Esophagus muscularis mucosa (tissue), 4 donors: ENCODE measurements at regions not wholly inside any gene's neighbourhood (a gene's known extent, or its start where the extent isn't known, plus 50 kb on each side); places are given as distances from the start of the nearest gene placed in this dataset.
"Not testable (repeated sequence)": the region's sequence is repeated elsewhere in the genome, so short reads cannot be mapped to it uniquely, and the experiment has no call there.

Experiments used
- DNase-seq: peaks from one replicate; pipeline ENCODE4 v3.0.0-alpha.2; 2017; ENCODE audit errors: extremely low spot score
- H3K27ac ChIP-seq, 4 donors: fragments of 200-600 bp; sonication (generic); replicated peaks in 1 of 4; 1 replicate in 3 of 4; 2 replicates in 1 of 4; pipeline ENCODE4 v1.5.1; 2016 to 2019; ENCODE audit warnings: mild to moderate bottlenecking in 1 of 4
- H3K27me3 ChIP-seq, 4 donors: fragments of 200-600 bp; sonication (generic); one replicate each; pipeline versions ENCODE4 v1.5.1 to v1.6.0; 2016 to 2019
- H3K36me3 ChIP-seq, 4 donors: fragments of 200-600 bp; sonication (generic); one replicate each; pipeline ENCODE4 v1.5.1; 2016 to 2019
- H3K4me1 ChIP-seq, 4 donors: fragments of 200-600 bp; sonication (generic); one replicate each; pipeline ENCODE4 v1.5.1; 2016 to 2019
- H3K4me3 ChIP-seq, 4 donors: fragments of 200-600 bp; sonication (generic); 1 replicate in 2 of 4; 2 replicates in 2 of 4; pipeline ENCODE4 v1.5.1; 2016 to 2019; ENCODE audit warnings: mild to moderate bottlenecking in 4 of 4, moderate library complexity in 1 of 4
- H3K9me3 ChIP-seq, 4 donors: fragments of 200-600 bp; sonication (generic); 1 replicate in 3 of 4; 2 replicates in 1 of 4; pipeline ENCODE4 v1.5.1; 2016 to 2019
- EP300 ChIP-seq: sonication (generic); formaldehyde crosslinking; IDR thresholded peaks from one replicate; pipeline ENCODE4 v1.6.1; 2017; ENCODE audit warnings: antibody characterized with exemption
- POLR2A ChIP-seq: fragments of 450-650 bp; IDR thresholded peaks from one replicate; pipeline ENCODE4 v1.6.1; 2017; ENCODE audit warnings: antibody characterized with exemption, moderate library complexity, mild to moderate bottlenecking, low read depth
- POLR2AphosphoS5 ChIP-seq, 2 donors: sonication (generic); formaldehyde crosslinking; IDR thresholded peaks; one replicate each; pipeline ENCODE4 v1.6.1; 2017; ENCODE audit warnings: antibody characterized with exemption in 2 of 2
- WGBS: methylation state at CpG from one replicate; pipeline ENCODE4 v1.1.5; 2018; 5-methylcytosine and 5-hydroxymethylcytosine counted together
- intact Hi-C: fragments of 100-400 bp; cut with DNase I; formaldehyde crosslinking; loops from one replicate; pipeline ENCODE4 v1.15.1; 2023
- TF ChIP-seq, protein P1 (sequence below), 3 experiments: fragments of 200-600 bp in 2 of 3; fragments of 450-650 bp in 1 of 3; sonication (generic) in 2 of 3; IDR thresholded peaks; one replicate each; pipeline ENCODE4 v1.5.1; 2017 to 2019; ENCODE audit warnings: antibody characterized with exemption in 3 of 3, mild to moderate bottlenecking in 2 of 3, moderate library complexity in 1 of 3

DNA sequence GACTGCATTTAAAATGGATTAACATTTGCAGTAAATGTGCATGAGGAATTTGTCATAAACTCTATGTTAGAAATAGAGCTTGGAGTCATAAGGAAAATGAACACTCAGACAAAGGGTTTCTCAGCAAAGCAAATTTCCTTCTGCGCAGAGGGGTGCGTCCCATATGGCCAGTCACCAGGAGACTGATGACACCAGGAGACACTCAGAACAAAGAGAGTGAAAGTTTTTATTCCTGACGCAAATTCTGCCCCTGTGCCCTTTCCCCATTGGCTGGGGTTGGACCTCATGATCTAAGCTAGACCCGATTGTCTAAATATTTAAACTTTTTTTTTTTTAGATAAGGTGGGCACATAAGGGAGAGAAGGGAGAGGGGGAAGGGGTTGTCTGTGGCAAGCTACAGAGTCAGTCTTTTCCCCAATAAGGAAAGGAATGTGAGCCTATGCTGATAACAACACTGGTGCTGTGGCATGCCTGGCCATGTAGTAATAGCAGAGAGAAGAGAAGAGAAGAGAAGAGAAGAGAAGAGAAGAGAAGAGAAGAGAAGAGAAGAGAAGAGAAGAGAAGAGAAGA, 202.0 kb downstream of the POM121L12 start:
- 46% methylated on average over 4 of the region's 4 CpGs for WGBS
- Histone ChIP-seq H3K36me3 (no peaks in the 10 kb centered on the region), H3K4me1 (no peaks in the 10 kb centered on the region), H3K4me3 (no peak overlapping the region), H3K27me3 (no peaks in the 10 kb centered on the region), H3K27ac (no peak overlapping the region), H3K9me3 (no peaks in the 10 kb centered on the region)
- TF ChIP-seq POLR2A (no peak), POLR2AphosphoS5 (IDR thresholded peaks at IDR 0.05) (no peak), EP300 (no peak)
- TF ChIP-seq, protein P1, sequence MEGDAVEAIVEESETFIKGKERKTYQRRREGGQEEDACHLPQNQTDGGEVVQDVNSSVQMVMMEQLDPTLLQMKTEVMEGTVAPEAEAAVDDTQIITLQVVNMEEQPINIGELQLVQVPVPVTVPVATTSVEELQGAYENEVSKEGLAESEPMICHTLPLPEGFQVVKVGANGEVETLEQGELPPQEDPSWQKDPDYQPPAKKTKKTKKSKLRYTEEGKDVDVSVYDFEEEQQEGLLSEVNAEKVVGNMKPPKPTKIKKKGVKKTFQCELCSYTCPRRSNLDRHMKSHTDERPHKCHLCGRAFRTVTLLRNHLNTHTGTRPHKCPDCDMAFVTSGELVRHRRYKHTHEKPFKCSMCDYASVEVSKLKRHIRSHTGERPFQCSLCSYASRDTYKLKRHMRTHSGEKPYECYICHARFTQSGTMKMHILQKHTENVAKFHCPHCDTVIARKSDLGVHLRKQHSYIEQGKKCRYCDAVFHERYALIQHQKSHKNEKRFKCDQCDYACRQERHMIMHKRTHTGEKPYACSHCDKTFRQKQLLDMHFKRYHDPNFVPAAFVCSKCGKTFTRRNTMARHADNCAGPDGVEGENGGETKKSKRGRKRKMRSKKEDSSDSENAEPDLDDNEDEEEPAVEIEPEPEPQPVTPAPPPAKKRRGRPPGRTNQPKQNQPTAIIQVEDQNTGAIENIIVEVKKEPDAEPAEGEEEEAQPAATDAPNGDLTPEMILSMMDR (IDR thresholded peaks at IDR 0.05), result no peak
- DNase-seq, result no peak
- intact Hi-C loops, result no loop called here

DNA sequence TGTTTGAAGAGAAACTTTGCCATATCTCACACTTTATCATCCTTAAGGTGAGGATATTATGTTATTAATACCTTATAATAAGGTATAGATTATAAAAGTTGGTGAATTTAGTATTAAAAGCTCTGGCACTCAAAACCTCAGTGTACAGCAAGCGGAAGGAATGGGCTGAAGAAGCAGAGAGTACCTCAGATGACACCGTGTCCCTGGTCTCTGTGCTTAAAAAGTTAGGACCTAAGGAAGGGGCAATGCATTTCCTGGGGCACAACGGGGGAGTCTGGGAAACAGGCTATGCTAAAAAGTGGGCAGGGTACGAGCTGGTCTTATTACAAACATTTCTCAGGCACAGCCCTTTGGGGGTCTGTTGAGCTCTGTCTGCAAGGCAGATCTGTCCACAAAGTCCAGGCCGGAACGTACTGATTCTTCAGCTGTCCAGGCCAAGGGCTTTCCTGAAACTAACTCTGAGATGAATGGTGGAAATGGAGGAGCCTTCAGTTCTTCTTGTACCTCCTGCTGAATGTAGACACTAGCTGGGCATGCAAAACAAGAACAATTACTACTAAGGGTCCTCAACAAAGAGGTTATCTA, 202.7 kb downstream of the POM121L12 start:
- Histone ChIP-seq H3K36me3 (no peaks in the 10 kb centered on the region), H3K27ac (no peak overlapping the region), H3K4me3 (no peak overlapping the region), H3K4me1 (no peaks in the 10 kb centered on the region), H3K9me3 (no peaks in the 10 kb centered on the region), H3K27me3 (no peaks in the 10 kb centered on the region)
- WGBS, result 86% methylated on average over 6 of the region's 6 CpGs
- intact Hi-C loops, result no loop called here
- DNase-seq, result no peak
- TF ChIP-seq POLR2AphosphoS5 (IDR thresholded peaks at IDR 0.05) (no peak), EP300 (no peak), POLR2A (no peak)
- TF ChIP-seq, protein P1 (IDR thresholded peaks at IDR 0.05), result no peak

DNA sequence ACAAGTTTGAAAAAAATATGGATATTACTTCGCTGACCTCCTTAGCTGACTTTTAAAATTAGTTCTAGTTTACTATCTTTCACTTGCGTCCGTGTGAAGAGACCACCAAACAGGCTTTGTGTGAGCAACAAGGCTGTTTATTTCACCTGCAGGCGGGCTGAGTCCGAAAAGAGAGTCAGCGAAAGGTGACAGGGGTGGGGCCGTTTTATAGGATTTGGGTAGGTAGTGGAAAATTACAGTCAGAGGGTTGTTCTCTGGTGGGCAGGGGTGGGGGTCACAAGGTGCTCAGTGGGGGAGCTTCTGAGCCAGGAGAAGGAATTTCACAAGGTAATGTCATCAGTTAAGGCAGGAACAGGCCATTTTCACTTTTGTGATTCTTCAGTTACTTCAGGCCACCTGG, 203.7 kb downstream of the POM121L12 start:
- DNase-seq, intact Hi-C loops, H3K9me3 ChIP-seq, H3K4me3 ChIP-seq, H3K36me3 ChIP-seq, H3K4me1 ChIP-seq, H3K27me3 ChIP-seq, H3K27ac ChIP-seq: not testable (repeated sequence)
- 70% methylated on average over 7 of the region's 7 CpGs for WGBS

DNA sequence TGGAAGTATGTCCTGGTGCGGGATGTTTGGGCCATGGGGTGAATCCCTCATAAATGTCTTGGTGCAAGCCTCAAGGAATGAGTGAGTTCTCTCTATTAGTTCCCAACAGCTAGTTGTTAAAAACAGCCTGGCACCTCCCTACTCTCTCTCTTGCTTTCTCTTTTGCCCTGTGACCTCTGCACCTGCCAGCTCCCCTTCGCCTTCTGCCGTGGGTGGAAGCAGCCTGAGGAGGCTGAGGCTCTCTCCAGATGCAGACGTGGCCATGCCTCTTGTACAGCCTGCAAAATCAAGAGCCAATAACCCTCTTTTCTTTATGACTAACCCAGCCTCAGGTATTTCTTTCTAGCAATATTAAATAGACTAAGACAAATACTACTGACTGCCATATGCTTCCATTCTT, 210.3 kb downstream of the POM121L12 start:
- 72% methylated on average over 4 of the region's 4 CpGs for WGBS
- DNase-seq, result no peak

DNA sequence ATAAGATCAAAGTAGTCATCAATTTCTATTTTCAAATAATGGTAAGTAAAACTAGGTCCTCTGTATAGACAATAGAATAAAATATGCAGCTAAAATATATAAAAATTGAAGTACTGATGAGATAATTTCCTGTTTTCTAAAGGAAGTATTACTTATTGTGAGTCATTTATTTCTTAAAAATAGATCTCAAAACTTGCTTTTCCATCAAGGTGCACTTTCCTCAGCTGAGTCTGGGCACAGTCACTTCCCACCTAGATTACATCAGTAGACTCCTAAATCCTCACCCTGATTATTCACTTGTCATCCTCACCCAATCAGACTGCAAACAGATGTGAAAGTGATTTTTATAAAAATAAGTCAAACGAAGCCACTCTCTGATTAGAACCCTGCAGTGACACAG, 211.5 kb downstream of the POM121L12 start:
- Histone ChIP-seq H3K4me1 (no peaks in the 10 kb centered on the region), H3K27ac (no peak overlapping the region), H3K27me3 (no peaks in the 10 kb centered on the region), H3K4me3 (no peak overlapping the region), H3K9me3 (no peaks in the 10 kb centered on the region), H3K36me3 (no peaks in the 10 kb centered on the region)
- intact Hi-C loops, result no loop called here
- TF ChIP-seq, protein P1 (IDR thresholded peaks at IDR 0.05), result no peak
- TF ChIP-seq EP300, result no peak
- DNase-seq, result no peak
- WGBS, result 86% methylated on average over 1 of the region's 1 CpG

More for the DNA sequence above, 210.3 kb downstream of the POM121L12 start:
- H3K4me3 ChIP-seq, result no peak overlapping the region
- intact Hi-C loops, result no loop called here
- no peaks in the 10 kb centered on the region for H3K4me1 ChIP-seq
- no peaks in the 10 kb centered on the region for H3K27me3 ChIP-seq
- TF ChIP-seq POLR2AphosphoS5 (IDR thresholded peaks at IDR 0.05) (no peak), EP300 (no peak), POLR2A (no peak)
- TF ChIP-seq, protein P1 (IDR thresholded peaks at IDR 0.05), result no peak
- H3K36me3 ChIP-seq, result no peaks in the 10 kb centered on the region
- no peaks in the 10 kb centered on the region for H3K9me3 ChIP-seq
- no peak overlapping the region for H3K27ac ChIP-seq
